EL (cell line): ENCODE measurements at regions not wholly inside any gene's neighbourhood (a gene's known extent, or its start where the extent isn't known, plus 50 kb on each side); places are given as distances from the start of the nearest gene placed in this dataset.

Source experiments
- DNase-seq: peaks from one replicate; pipeline ENCODE4 v3.0.0-alpha.2; 2016

DNA sequence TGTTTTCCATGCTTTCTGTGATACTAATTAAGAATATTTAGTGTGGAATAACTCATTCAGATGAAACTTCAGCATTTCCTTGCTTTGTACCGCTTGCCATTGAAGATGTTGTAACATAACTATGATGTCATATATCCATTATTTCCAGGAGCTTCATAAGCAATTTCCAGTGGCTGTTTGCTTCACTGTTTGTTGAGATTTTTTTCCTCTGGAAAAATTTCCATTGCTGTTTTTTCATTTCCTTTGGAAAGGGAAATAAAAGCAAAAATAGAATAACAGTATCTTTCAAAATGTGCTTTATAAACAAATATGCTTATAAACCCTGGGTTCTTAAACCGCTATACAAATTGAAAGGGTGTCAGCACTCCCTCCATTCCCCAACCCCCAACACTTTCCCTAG, 319.6 kb upstream of the SEMA6D start:
- no peak for DNase-seq

DNA sequence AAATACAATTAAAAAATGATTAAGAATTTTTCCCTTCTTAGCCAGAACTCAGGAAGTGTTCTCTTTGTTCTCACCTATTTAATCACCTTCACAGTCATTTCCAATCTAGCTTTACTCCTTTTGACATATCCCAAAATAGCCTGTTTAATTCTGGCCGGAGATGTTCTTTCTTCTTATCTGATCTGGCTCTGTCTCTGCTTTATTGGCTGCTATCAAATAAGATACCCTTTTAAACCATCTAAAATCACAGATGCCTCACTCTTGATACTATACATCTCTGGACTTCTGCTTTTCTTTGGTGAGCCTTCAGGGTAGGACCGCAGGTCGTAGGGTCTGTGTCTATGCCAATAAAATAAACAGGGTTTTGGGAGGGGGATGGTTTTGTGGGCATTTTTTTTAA, 319.2 kb upstream of the SEMA6D start:
- DNase-seq: no peak

DNA sequence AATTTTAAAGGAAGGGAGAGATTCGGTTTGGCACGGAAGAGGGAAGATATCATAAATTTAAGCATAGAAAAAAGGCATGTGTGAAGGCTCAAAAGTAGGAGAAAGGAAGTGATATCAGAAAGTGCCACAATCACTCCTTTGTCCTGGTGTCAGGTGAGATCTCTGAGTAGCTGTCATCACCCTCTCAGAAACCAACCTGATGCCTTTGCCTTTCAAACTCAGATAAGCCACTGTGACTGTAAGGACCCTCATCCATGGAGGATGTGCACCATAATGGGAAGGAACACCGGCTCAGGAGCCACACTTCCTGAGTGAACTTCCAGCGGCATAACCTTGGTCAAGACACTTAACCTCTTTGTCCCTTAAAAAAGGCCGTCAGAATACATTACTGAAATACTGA, 318.7 kb upstream of the SEMA6D start:
- no peak for DNase-seq

DNA sequence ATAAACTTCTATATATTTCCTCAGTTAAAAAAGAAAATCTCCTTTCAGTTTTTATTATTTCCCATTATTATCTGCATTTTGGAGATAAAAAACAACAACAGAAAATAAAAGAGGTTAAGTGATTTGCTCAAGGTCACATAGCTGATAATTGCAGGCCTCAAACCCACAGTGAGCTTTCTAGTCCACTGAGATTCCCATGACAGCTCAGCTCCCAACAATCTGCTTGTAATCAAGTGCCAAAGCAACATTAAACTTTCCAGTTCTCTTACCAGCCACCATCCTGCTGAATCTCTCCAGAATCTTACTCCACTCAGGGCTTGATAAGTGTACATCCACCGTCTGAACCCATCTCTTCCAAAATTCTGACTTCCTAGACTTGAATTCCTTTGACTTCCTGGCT, 318.2 kb upstream of the SEMA6D start:
- DNase-seq: no peak

DNA sequence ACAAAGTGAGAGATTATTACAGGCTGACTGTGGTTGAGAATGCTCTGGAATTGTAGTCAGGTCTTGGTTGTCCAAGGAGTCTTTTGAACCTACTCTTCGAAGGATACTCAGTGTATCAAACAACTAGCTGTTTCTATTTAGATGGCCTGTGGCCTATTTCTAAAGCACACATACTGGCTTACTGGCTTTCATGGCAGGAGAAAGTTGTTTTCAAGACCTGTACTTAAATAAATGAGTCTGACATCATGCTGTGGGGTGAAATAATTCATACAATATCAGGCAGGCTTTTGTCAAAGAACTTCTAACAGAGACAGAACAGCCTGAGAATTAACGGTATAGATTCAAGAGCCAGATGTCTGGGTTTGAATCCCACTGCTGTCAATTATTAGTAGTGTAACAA, 316.7 kb upstream of the SEMA6D start:
- DNase-seq: no peak

DNA sequence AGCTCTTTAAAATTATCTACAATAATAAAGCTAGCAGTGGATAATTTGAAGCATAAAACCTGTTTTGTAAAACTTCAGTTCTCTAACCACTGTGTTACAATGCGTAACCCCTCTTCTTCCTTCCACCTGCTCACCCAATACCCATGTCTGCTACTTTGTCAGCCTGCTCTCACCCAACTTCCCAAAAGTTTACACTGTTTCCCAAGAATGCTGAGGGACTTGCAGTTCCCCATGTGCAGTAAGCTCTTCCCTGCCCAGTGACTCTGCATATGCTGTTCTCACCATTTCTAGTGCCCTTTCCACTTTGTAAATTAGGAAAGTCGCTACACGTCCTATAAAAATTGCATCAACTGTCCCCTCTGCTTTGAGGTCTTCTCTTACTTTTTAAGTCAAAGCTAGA, 315.9 kb upstream of the SEMA6D start:
- no peak for DNase-seq

DNA sequence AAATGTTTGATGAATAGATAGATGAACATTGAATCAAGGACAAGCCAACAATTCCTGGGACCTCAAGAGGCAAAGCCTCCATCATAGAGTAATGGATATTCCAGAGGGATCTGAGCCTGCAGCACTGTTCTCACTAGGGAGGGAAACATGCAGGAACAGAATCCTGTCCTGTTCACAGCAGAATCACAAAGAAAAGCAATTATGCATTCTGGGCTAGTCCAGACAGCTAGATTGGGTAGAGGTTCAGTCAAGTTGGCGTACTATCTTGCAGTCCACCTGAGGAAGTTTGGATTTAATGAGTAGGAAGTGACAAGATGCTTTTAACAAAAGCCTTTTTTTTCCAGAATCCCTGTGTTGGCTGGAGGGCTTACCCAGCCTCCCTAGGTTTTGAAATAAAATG, 314.5 kb upstream of the SEMA6D start:
- no peak for DNase-seq

DNA sequence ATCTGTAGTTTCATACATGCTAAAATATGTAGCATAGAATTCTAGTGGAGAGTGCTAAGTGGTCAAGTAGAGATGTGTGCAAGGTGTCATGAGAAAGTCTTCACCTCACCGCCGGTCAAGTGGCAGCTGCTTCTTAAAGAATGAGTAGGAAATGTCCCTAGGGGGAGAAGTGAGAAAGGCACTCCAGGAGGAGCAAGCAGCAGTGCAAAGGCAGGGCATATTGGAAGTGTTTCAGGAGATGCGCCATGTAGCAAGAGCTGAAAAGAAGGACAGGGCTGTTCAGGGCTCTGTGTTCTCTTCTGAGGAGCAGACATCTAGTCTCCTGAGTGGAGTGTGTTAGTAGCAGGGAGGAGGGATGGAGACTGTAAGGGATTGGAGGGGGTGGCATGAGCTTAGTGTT, 312.4 kb upstream of the SEMA6D start:
- DNase-seq: no peak

DNA sequence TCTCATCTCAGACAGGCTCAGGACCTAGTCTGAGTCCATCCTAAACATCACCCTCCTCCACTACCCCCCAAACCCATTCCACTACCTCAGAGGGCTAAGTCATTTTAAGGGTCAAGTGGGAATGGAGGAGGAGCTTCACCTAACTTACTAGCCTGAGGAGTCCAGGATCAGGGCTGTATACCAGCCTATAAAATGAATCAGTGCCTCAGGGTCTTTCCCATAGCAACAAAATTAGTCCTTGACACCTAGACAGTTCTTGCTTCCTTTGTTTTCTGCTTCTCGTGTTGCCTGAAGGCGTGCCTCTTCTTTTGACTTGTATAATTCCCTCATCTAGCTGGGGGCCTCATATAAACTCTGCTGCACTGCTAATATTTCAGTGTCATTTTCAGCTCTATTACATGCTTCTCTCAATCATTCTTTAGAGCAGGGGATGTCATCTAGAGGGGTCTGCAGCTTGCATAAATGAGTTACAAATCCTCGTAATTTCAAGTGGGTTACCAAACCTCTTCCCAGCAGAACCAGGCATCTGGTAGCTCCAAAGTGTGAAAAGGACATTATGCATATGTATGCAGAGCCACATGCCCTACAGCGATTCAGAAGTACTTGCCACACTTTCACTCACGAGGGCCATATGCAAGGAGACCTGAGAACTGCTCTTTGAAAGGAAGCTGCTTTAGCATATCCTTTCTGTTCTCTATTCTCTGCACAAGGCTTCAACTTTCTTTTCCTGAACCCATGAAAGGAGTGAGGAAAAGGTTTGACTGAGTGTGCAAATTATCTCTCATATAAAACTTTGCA, 311.7 kb upstream of the SEMA6D start:
- no peak for DNase-seq

DNA sequence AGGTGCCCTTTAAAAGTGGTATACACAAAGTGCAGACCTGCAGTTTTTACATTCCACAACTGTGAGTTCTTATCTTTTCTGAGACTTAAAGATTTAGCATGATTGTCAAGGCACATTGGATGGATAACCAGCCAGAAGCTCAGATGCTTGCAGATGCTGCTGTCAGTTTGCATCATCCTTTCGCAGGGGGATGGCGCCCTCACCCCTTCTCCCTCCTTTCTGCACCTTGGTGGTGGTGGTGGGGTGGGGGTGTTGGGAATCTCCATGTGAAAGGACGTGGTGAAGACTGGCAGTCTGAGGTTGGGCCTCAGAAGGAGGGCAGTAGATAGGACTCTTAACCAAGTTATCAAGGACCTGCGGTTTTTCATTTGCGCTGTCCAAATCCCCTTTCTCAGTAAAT, 309.6 kb upstream of the SEMA6D start:
- DNase-seq: no peak

DNA sequence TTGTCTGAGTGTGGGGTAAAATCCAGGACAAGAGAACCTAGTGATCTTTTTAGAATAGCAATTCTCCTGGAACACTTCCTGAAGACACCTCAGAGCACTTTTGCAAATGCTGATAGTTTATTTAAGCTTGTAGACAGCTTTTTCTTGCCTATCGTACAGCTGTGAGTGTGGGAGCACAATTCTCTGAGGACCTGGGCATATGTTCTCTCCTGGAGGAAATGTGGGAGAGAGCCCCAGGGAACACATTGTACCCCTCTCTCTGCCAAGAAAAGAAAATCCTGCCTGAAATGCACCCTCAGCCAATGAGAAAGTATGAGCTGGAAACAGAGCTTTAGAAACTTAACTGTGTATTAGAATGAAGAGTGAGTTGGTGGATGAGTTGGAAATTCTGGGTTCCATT, 308.3 kb upstream of the SEMA6D start:
- no peak for DNase-seq

DNA sequence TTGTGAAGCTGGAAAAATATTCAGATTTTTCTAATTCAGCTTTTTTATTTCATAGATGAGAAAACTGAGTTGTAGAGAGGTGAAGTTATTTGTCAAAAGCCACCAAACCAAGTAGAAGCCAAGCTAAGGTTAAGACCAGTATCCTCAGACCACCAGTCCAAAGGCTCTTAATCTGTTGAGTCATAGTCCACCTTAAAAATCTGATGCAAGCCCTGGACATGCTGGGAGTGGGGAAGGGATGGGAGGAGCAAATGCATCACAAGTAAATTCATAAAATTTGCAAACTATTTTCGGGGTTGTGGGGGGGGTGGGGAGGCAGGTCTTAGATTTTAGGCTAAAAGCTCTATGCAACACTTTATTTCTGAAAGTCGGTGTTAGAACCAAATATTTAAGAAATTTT, 307.7 kb upstream of the SEMA6D start:
- DNase-seq: peak; percentile 5

DNA sequence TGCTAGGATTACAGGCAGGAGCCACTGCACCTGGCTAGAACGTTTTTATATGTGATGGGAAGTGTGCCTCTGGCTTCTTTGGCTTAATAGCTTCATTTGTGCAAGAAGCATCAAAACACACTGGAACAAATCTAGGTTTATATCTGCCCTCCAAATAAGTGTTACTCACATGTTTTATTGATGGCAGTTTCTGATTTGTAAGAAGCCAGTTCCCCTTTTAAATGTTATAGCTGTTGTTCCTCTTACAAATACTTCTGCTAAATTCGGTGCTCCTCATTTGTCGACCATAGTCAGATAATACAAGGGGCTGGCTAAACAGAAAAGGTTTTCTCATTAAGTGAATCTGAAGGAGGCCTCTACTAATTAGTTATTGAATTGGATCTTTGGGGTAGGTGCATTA, 307.1 kb upstream of the SEMA6D start:
- no peak for DNase-seq

DNA sequence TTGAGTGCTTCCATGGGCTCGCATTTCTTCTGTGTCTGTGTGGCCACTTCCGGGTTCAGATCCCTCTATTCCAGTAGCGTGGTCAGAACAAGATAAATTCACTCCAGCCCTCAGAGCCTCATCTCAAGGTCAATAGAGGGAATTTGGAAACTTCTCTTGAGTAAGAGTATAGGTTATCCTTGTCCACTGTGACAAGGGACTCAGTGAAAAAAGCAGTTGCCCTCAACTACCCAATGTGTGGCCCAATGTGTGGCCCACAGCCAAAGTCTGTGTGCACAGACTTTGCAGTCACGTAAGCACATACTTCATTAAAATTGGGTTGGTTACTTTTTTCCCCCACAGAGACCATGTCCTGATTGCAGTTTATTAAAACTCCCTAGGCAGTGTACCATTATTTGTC, 305.6 kb upstream of the SEMA6D start:
- DNase-seq: no peak

DNA sequence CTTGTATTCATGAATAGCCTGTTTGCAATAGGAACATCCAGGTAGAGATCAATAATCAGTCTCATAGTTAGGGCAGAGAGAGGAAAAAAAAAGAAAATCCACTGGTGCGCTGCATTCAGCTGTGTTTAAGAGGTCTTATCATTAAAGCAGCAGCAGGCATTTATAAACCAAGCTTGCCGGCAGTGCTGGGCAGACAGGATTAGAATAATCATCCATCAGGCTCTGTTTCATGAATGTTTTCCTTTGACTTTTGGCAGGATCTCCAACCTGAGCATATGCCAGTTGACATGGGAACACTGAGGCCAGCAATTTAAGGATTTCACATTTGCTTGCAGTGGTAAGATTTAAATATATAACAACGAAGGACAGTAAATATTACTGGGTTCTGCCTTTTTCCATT, 305.2 kb upstream of the SEMA6D start:
- no peak for DNase-seq

DNA sequence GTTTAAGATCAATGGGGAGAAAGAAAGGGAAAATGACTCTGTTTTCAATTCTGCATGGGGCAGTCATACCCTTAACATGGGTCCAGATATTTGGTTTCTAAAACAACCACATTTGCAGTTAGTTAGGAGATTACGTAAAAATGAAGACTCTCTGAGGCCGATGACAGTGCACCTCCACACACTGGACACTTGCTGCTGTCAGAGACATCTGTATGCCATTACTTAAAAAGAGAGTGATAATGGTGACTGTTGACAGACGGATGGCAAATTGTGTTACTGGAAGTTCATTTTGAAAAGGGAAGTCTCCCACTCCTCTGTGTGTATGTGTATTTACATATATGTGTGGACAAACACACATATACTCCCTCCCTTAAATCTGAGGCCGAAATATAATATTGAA, 304.5 kb upstream of the SEMA6D start:
- DNase-seq: no peak

DNA sequence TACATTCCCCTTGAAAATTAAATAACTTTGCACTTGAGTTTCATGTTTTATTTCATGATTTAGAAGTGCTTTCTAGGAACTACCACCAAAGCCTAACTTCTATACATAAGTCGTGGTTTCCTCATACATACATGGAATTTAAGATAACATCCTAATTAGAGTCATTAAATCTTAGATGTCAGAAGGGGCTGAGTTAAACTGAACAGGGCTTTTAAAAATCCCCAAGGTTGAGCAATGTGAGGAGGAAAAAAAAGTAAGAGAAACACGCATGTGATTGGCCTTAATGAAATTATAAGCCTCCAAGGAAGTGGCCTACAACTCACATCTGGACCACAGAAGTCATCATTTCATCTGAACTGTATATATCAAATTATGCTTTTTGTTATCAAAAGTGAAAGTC, 303.1 kb upstream of the SEMA6D start:
- DNase-seq: no peak

DNA sequence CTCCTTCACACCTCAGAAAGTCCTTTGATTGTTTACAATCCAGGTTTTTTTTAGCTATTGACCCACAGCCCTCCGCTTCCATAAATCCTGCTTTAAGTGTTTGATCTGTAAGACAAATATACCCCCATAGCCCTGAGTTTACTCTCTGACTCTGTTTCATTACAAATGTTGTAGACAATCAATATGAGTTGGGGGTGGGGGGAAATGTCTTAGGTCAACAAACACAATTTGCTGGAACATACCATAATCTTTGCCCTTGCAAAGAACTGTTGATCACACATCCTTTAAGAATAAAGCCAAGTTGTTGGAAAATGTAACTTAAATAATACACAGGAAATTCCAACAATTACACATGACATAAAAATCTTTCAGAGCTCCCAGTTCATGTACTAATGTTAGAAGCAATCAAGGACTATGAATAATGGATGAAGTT, 301.8 kb upstream of the SEMA6D start:
- DNase-seq: peak; percentile 23

DNA sequence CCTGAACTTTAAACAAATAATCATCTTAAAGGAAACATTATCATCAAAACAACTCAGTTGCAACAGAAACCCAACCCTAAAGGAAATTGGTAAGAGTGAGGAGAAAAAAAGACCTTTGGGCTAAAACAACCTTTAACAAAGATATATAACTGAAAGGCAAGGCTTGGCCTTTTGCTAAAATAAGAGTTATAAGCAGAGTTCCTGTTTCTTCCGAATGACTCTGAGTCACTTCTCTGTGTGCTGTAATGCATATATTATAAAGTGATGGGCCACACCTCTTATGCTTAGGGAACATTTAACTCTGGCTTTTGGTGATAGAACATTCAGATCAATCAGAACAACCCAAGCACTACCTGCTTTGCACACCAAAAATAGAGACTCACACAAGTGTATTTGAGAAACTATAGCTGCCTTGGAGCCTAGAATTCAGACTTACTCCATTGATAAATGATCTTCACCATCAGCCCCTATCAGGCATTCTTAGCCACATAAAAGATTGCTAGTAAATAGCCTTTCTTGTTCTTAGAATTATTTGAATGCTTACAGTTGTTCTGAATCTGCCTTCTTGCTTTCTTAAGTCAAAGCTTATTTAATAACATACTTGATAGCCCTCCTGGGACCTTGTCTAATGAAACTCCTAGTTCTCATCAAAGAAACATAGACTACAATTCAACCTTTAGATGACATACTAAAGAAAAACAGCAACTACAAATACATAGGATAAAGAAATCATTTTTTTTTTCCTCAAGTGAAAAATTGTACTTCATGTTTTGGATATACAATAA, 294.2 kb upstream of the SEMA6D start:
- DNase-seq: no peak

DNA sequence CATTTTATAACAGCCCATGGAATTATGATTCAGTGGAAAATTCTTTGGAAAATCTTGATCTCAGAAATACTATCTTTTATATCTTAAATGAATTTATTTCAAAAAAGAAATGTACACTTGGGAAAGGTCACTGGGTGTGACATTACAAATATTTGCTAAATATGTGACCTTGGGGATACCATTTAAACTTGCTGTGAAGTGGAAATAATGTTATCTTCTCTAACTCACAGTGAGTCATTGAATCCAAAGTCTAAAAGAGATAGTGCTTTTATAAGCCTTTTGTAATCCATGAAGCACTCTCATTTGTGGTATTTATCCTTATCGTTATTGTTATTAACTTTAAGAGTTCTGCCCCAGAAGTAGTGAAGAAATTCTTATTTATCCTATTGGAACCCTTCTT, 289.8 kb upstream of the SEMA6D start:
- no peak for DNase-seq

DNA sequence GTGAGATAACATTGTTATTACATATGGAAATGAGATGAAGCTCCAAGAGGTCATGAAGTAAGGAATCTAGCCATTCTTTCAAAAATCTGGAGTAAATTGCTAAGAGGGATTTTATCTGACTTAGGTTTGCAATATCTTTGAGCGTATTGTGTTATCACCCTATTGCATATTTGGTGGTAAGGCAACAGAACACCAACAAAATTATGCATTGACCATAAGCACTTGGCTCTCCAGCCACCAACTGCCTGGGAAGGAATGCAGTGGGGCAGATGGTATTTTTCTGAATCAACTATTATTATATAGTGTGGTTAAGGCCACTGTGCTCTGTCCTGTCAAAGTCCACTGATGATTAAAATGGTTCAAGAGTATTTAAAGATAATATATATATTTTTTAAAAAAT, 287.9 kb upstream of the SEMA6D start:
- no peak for DNase-seq

DNA sequence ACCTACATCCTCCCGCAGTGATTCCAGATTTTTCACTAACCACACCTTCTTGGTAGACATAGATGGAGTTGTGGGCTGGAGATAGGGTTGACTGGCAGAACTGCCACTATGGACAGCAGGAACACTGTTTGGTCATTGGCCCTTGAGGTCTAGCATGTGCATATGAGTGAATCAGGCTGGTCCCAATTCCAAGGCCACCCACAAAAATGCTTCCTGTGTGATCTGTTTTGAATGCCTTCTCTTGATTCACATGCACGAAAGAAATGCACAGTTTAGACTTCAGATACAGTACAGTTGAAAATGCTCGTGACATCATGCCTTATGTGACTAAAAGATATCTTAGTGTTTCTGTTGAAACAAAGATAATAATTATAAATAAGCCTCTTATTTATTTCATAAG, 285.8 kb upstream of the SEMA6D start:
- DNase-seq: peak; percentile 83

DNA sequence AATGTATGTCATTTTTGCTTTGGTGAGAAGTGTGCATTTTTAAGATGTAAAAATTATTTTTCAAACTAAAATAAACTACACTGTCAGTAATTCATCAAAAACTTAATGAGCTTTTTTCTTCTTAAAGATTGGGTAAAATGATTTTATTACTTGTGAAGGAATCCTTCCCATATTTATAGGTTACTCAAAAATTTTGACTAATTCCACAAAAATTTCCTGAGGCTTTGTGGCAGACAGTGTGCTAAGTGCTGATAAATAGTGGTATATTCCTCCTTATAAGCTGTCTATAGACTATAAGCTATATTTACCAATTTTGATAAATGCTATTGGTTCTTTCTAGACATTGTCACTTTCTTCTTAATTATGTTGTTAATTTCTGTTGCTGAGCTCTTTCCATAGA, 284.5 kb upstream of the SEMA6D start:
- peak; percentile 50 for DNase-seq

DNA sequence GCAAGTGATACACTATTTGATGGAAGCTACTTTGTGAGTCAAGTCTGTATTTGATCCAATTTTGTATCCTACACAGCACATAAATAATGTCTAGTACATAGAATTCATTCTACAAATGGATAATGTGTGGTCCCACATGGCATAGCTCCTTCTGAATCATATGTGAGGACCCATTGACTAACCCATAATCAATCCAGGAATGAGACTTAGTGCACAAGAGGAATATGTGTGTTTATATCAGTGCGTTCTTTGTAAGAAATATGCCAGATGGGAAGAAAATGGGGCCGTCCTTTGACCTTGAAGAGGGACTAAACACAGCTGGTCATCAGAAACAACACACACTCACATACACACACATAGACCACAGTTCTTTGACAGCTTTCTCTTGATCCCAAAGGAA, 282.7 kb upstream of the SEMA6D start:
- no peak for DNase-seq

DNA sequence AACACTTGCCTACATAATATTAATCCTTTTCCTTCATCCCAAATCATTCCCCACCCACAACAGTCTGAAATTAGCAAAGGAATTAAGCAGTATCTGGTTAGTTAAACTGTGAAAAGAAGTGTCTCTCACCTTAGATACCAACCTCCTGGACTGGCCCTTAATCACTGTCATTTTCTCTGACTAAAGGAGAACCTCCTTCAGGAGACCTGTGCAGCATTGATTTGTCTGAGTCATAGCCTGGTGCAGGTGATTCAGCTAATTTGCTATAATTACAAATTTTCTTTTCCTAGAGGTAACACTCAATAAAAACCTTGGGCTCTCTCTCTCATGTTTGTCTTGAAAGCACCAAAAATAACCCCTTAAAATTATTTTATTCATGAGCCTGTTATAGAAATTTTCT, 279.8 kb upstream of the SEMA6D start:
- no peak for DNase-seq
